CD4-positive, alpha-beta T cell treated with Interleukin-15 for 1 hour (primary cell): ENCODE measurements at regions not wholly inside any gene's neighbourhood (a gene's known extent, or its start where the extent isn't known, plus 50 kb on each side); places are given as distances from the start of the nearest gene placed in this dataset.
"Not testable (repeated sequence)": the region's sequence is repeated elsewhere in the genome, so short reads cannot be mapped to it uniquely, and the experiment has no call there.

Experiments
- DNase-seq: peaks from one replicate; pipeline ENCODE4 v3.0.0-alpha.2; 2020

DNA sequence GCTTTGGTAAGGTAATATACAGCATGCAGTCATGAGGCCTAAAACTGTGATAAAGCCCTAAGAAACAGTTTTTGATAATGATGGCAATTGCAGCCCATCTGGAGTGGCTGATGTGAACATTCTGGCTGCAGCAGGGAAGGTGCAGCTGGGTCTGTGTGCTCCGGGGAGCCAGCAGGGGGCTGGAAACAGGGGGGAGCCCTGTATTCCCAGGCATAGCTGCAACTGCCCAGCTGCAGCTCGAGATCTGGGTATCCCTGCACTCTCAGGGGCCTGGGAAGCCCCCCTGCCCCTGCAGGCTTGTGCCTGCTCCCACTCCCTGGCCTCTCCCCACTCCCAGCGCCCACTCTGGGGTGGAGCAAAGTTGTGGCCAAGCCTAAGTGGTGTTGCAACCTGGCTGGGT, 95.6 kb downstream of the RRAGB start:
- DNase-seq = no peak

GRCh38 chrX:55815546-55815945, 98.0 kb downstream of the RRAGB start:
- DNase-seq = no peak

DNA sequence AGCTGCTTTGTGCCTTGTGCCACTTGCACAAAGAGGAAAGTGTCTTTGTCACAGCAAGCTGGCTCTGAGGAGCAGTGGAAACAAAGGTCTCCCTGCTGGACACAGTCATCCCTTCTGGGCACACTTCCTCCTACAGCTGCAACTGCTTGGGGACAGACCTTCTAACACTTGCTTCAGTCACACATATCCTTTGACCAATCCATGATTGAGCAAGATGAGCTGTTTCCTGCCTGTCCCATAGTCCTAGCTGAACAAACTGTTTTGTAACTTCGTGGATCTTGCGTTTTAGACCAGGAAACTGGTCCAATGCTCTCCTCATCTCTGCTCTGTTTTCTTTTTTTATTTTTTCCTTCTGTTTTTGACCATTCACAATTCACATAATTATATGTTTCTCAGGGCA, 98.5 kb downstream of the RRAGB start:
- DNase-seq = no peak

DNA sequence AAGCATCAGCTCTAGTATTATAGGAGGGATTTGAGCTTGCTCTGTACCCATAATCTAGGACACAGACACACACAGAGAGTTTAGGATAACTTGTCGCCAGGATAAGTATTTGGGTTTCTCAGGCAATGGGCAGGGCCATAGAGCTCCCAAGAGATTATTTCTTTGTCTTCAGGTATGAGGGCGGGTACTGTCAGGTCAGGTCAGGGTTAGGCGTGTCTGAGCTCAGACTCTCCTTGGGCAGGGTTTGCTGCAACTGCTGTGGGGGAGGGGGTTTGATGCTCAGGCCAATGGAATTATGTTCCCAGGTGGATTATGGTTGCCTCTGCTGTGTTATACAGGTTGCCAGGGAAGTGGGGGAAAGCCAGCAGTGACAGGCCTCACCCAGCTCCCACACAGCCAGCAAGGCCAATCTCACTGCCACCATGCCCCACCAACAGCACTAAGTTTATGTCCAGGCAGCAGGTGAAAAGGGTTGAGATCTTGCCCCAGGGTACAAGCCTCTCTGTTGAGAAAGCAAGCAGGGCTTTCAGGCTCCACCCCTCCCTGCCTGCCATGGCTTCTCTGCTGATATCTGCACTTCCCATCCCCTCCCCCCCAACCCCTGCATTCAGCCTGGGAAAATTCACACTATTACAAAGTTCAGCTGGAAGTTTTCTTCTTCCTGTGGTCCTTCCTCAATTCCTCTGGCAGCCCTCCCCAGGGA, 101.3 kb downstream of the RRAGB start:
- DNase-seq = no peak

DNA sequence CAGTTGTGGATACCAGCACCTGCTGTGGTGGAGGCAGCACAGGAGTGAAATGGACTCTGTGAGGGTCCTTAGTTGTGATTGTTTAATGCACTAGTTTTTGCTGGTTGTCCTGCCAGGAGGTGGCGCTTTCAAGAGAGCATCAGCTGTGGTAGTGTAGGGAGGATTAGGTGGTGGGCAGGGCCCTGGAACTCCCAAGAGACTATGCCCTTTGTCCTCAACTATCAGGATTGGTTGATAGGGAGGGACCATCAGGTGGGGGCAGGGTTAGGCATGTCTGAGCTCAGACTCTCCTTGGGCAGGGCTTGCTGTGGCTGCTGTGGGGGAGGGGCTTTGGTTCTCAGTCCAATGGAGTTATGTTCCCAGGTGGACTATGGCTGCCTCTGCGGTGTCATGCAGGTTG, 121.9 kb downstream of the RRAGB start:
- no peak for DNase-seq

DNA sequence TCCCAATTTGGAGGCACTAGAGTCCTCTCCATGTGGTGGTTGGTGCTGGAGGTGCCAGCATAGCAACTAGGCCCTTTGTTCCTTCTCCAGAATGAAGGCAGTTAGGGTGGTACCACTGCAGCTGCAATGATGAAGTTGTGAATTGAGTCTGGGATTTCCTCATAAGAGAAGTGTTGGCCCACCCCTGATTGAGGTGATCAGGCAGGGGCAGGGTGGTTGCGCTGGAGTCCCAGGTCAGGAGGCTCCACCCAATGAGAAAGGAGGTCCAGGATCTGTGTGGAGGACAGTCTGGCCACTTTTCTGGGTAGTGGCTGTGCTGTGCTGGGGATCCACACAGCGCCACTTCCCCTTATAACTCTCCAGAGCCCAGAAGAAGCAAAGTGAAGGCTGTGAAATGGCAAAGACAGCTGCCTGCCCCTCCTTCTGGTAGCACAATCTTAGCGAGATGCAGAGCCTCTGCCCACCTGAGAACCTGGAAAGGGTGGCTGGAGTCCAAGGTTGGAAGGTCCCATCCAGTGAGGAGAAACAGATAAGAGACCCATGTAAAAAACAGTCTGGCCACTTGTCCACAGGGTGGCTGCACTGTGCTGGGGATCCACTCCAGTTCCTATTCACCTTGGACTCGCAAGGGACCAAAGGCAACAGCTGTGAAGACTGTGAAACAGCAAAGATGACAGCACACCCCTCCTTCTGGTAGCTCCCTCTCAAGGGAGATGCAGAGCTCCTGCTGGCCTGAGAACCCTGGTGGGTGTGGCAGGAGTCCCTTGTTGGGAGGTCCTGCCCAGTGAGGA, 124.6 kb downstream of the RRAGB start:
- no peak for DNase-seq

DNA sequence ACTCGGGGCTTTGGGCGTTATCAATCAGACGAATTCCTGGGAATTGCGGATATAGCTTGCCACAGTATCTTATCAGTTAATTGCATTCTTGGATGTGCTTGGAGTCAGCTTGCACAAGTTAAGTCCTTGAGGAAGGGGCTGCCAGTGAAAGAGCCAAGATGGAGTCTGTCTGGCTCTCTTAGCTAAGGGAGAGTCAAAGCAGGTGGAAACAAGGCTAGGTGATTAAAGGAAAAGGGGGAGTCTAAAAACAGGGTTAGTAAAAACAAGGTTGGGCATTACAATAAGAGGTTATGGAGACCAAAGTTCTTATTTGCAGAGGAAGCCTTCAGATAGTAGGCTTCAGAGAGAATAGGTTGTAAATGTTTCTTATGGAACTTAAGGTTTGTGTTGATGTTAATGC, 149.2 kb downstream of the RRAGB start:
- not testable (repeated sequence) for DNase-seq

GRCh38 chrX:55867181-55867651, 149.7 kb downstream of the RRAGB start:
- no peak for DNase-seq

- DNase-seq = no peak
These were observed 150.2 kb downstream of the RRAGB start for GRCh38 chrX:55867708-55868107.

DNA sequence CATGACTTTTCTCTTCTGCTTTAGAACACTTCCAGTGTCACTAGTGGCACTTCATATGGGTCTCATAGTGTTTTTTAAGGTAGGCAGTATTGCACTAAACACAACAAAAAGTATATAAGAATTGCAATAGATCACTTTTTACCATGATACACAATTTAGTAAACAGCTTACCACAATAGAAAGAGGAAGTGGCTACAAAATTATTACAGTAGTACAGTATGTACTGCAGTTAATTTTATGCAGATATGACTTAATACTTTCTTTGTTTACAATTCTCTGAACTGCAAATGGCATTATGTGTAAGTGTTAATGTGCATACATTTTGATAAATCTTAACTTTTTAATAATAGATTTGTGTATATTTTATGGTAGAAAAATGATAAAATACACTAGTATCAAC, 157.3 kb downstream of the RRAGB start:
- DNase-seq = no peak

- DNase-seq = not testable (repeated sequence)
These were observed 166.0 kb downstream of the RRAGB start for GRCh38 chrX:55883541-55883940.

- DNase-seq = peak; percentile 40
These were observed 190.5 kb downstream of the RRAGB start for GRCh38 chrX:55907968-55908607.

- no peak for DNase-seq
These were observed 191.2 kb downstream of the RRAGB start for GRCh38 chrX:55908661-55909212.

DNA sequence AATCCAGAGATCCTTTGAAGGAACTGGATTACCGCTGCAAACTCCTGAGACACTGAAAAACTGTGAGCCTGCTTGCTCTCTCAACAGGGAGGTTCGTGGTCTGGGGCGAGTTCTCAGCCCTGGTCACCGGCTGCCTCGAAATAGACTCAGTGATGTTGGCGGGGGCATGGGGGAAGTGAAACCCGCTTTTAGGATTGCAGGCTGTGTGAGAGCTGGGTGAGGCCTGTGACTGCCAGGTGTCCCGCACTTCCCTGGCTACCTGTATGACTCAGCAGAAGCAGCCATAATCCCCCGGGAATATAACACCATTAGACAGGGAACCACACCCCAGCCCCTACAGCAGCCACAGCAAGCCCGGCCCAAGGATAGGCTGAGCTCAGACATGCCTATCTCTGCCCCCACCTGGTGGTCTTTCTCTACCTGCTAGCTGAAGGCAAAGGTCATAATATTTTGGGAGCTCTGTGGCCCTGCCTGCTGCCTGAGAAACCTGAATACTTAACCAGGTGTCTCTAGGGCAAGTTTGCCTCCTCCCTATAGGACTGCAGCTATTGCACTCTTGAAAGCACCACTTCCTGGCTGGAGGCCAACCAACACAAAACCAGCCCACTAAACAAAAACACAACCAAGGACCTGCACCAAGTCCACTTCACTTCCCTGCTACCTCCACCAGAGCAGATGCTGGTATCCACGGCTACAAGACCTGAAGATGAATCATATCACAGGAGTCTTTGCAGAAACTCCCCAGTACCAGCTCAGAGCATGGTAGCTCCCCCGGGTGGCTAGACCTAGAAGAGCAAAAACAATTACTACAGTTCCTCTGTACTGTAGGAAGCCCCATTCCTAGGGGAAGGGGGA, 202.0 kb downstream of the RRAGB start:
- peak; percentile 54 for DNase-seq

DNA sequence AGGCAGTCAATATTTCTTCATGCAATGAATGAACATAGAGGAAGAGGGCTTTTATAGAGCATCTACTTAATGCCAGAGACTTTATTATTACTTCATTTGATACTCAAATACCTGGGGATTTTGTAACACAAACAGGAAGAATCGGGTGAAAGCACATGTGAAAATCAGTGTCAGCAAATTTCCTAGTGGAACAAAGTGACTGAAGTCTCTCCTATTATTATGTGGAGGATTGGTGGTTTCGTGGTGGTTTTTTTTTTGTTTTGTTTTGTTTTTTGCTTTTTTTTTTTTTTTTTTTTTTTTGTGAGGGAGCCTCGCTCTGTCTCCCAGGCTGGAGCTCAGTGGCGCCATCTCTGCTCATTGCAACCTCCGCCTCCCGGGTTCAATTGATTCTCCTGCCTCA, 207.0 kb downstream of the RRAGB start:
- DNase-seq = no peak

- not testable (repeated sequence) for DNase-seq
These were observed 211.0 kb downstream of the RRAGB start for GRCh38 chrX:55928529-55928928.
